ENCODE measurements at regions not wholly inside any gene's neighbourhood (a gene's known extent, or its start where the extent isn't known, plus 50 kb on each side); places are given as distances from the start of the nearest gene placed in this dataset.

- no peak for TF ChIP-seq GATA2 (IDR thresholded peaks at IDR 0.05; ENCODE audit: low read depth, low read length)
- TF ChIP-seq GATA3 (IDR thresholded peaks at IDR 0.05; ENCODE audit: low read depth, low read length): no peak
Observed at GRCh38 chr12:5201554-5202218, 158.0 kb downstream of the KCNA5 start.
